ENCODE measurements at regions not wholly inside any gene's neighbourhood (a gene's known extent, or its start where the extent isn't known, plus 50 kb on each side); places are given as distances from the start of the nearest gene placed in this dataset.

- Histone ChIP-seq H3K4me3 (no peak overlapping the region), H3K36me3 (no peaks in the 10 kb centered on the region), H3K4me1 (no peaks in the 10 kb centered on the region), H3K9me3 (no peaks in the 10 kb centered on the region), H3K27me3 (no peaks in the 10 kb centered on the region), H3K27ac (no peak overlapping the region)
- TF ChIP-seq CTCF (IDR thresholded peaks at IDR 0.05) (no peak), POLR2A (IDR thresholded peaks at IDR 0.05) (no peak)
- intact Hi-C loops (cut with DNase I) = no loop called here
- 66% methylated on average over 4 of the region's 4 CpGs for WGBS (ENCODE audit: insufficient coverage, low coverage, low lambda C conversion rate, missing lambda C conversion rate)
- ATAC-seq (no peak), DNase-seq (no peak)
Measured at GRCh38 chr15:26177816-26178215, 314.7 kb upstream of the ATP10A start.

- Histone ChIP-seq H3K4me3 (no peak overlapping the region), H3K27me3 (no peaks in the 10 kb centered on the region), H3K27ac (no peak overlapping the region), H3K36me3 (no peaks in the 10 kb centered on the region), H3K9me3 (no peaks in the 10 kb centered on the region), H3K4me1 (no peaks in the 10 kb centered on the region)
- 52% methylated on average over 9 of the region's 10 CpGs for WGBS (ENCODE audit: insufficient coverage, low coverage, low lambda C conversion rate, missing lambda C conversion rate)
- TF ChIP-seq CTCF (IDR thresholded peaks at IDR 0.05) (no peak), POLR2A (IDR thresholded peaks at IDR 0.05) (no peak)
- no peak for ATAC-seq
- intact Hi-C loops (cut with DNase I) = no loop called here
- no peak for DNase-seq
Measured at GRCh38 chr15:26176831-26177230, 313.7 kb upstream of the ATP10A start.

GRCh38 chr15:26171266-26171665 is 308.1 kb upstream of the ATP10A start:
- TF ChIP-seq CTCF (IDR thresholded peaks at IDR 0.05) (no peak), POLR2A (IDR thresholded peaks at IDR 0.05) (no peak)
- intact Hi-C loops (cut with DNase I) = no loop called here
- H3K9me3 ChIP-seq = no peaks in the 10 kb centered on the region
- ATAC-seq (no peak), DNase-seq (no peak)
- H3K4me3 ChIP-seq = no peak overlapping the region
- no peak overlapping the region for H3K27ac ChIP-seq
- no peaks in the 10 kb centered on the region for H3K36me3 ChIP-seq
- WGBS (ENCODE audit: insufficient coverage, low coverage, low lambda C conversion rate, missing lambda C conversion rate) = 37% methylated on average over 3 of the region's 3 CpGs
- H3K27me3 ChIP-seq = no peaks in the 10 kb centered on the region
- no peaks in the 10 kb centered on the region for H3K4me1 ChIP-seq

- Histone ChIP-seq H3K36me3 (no peaks in the 10 kb centered on the region), H3K4me3 (no peak overlapping the region), H3K4me1 (no peaks in the 10 kb centered on the region), H3K27ac (no peak overlapping the region), H3K27me3 (no peaks in the 10 kb centered on the region), H3K9me3 (no peaks in the 10 kb centered on the region)
- DNase-seq (no peak), ATAC-seq (no peak)
- TF ChIP-seq CTCF (IDR thresholded peaks at IDR 0.05) (no peak), POLR2A (IDR thresholded peaks at IDR 0.05) (no peak)
- WGBS (ENCODE audit: insufficient coverage, low coverage, low lambda C conversion rate, missing lambda C conversion rate) = 46% methylated on average over 4 of the region's 4 CpGs
- intact Hi-C loops (cut with DNase I) = no loop called here
Measured at GRCh38 chr15:26166429-26166828, 303.3 kb upstream of the ATP10A start.

- no peaks in the 10 kb centered on the region for H3K9me3 ChIP-seq
- ATAC-seq (no peak), DNase-seq (no peak)
- H3K27ac ChIP-seq = no peak overlapping the region
- WGBS (ENCODE audit: insufficient coverage, low coverage, low lambda C conversion rate, missing lambda C conversion rate) = 53% methylated on average over 7 of the region's 7 CpGs
- intact Hi-C loops (cut with DNase I) = no loop called here
- H3K27me3 ChIP-seq = no peaks in the 10 kb centered on the region
- H3K4me3 ChIP-seq = no peak overlapping the region
- TF ChIP-seq CTCF (IDR thresholded peaks at IDR 0.05) (no peak), POLR2A (IDR thresholded peaks at IDR 0.05) (no peak)
- H3K4me1 ChIP-seq = no peaks in the 10 kb centered on the region
- H3K36me3 ChIP-seq = no peaks in the 10 kb centered on the region
Measured at GRCh38 chr15:26165546-26165945, 302.4 kb upstream of the ATP10A start.
